Parathyroid adenoma (tissue), 2 donors: ENCODE measurements at regions not wholly inside any gene's neighbourhood (a gene's known extent, or its start where the extent isn't known, plus 50 kb on each side); places are given as distances from the start of the nearest gene placed in this dataset.

Experiments used
- H2AFZ ChIP-seq: fragments of 300-600 bp; sonication (generic); one replicate; pipeline ENCODE4 v1.7.0; 2017; ENCODE audit warnings: antibody characterized with exemption, mild to moderate bottlenecking
- H3K27ac ChIP-seq: fragments of 300-600 bp; sonication (generic); one replicate; pipeline ENCODE4 v1.7.0; 2017
- H3K27me3 ChIP-seq: fragments of 300-600 bp; sonication (generic); one replicate; pipeline ENCODE4 v1.7.0; 2017; ENCODE audit warnings: low read length; ENCODE audit not compliant: control insufficient read depth, insufficient read depth
- H3K36me3 ChIP-seq: fragments of 300-600 bp; sonication (generic); one replicate; pipeline ENCODE4 v1.7.0; 2017; ENCODE audit warnings: low read length; ENCODE audit not compliant: control insufficient read depth, insufficient read depth
- H3K4me1 ChIP-seq: fragments of 300-600 bp; sonication (generic); one replicate; pipeline ENCODE4 v1.7.0; 2017; ENCODE audit warnings: control low read depth
- H3K4me2 ChIP-seq: fragments of 300-600 bp; sonication (generic); one replicate; pipeline ENCODE4 v1.7.0; 2017; ENCODE audit warnings: low read length
- H3K4me3 ChIP-seq: fragments of 300-600 bp; sonication (generic); one replicate; pipeline ENCODE4 v1.7.0; 2017; ENCODE audit warnings: low read depth, low read length
- H3K79me2 ChIP-seq: fragments of 300-600 bp; sonication (generic); one replicate; pipeline ENCODE4 v1.7.0; 2017; ENCODE audit warnings: control low read depth
- H3K9ac ChIP-seq: fragments of 300-600 bp; sonication (generic); one replicate; pipeline ENCODE4 v1.7.0; 2017; ENCODE audit warnings: mild to moderate bottlenecking
- H3K9me3 ChIP-seq: fragments of 300-600 bp; sonication (generic); one replicate; pipeline ENCODE4 v1.7.0; 2017; ENCODE audit warnings: low read length; ENCODE audit not compliant: control insufficient read depth
- TF ChIP-seq, protein P1 (sequence below): fragments of 300-600 bp; sonication (generic); IDR thresholded peaks from one replicate; pipeline ENCODE4 v1.7.0; 2017; ENCODE audit warnings: antibody characterized with exemption, mild to moderate bottlenecking
- donor health status: primary hyperparathyroidism.

GRCh38 chr3:25120665-25121064, 307.4 kb upstream of the RARB start:
- H3K9me3 ChIP-seq, result no peaks in the 10 kb centered on the region
- no peak overlapping the region for H3K27ac ChIP-seq
- no peaks in the 10 kb centered on the region for H3K27me3 ChIP-seq
- no peak overlapping the region for H3K4me2 ChIP-seq
- H3K4me1 ChIP-seq, result no peaks in the 10 kb centered on the region
- no peak overlapping the region for H3K9ac ChIP-seq
- no peak overlapping the region for H3K4me3 ChIP-seq
- no peaks in the 10 kb centered on the region for H3K36me3 ChIP-seq
- no peak overlapping the region for H2AFZ ChIP-seq
- no peaks in the 10 kb centered on the region for H3K79me2 ChIP-seq
- TF ChIP-seq, protein P1, sequence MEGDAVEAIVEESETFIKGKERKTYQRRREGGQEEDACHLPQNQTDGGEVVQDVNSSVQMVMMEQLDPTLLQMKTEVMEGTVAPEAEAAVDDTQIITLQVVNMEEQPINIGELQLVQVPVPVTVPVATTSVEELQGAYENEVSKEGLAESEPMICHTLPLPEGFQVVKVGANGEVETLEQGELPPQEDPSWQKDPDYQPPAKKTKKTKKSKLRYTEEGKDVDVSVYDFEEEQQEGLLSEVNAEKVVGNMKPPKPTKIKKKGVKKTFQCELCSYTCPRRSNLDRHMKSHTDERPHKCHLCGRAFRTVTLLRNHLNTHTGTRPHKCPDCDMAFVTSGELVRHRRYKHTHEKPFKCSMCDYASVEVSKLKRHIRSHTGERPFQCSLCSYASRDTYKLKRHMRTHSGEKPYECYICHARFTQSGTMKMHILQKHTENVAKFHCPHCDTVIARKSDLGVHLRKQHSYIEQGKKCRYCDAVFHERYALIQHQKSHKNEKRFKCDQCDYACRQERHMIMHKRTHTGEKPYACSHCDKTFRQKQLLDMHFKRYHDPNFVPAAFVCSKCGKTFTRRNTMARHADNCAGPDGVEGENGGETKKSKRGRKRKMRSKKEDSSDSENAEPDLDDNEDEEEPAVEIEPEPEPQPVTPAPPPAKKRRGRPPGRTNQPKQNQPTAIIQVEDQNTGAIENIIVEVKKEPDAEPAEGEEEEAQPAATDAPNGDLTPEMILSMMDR, result no peak

- H3K4me3 ChIP-seq, result no peak overlapping the region
- no peaks in the 10 kb centered on the region for H3K79me2 ChIP-seq
- no peaks in the 10 kb centered on the region for H3K9me3 ChIP-seq
- H2AFZ ChIP-seq, result no peak overlapping the region
- H3K27me3 ChIP-seq, result no peaks in the 10 kb centered on the region
- no peaks in the 10 kb centered on the region for H3K4me1 ChIP-seq
- no peaks in the 10 kb centered on the region for H3K36me3 ChIP-seq
- H3K4me2 ChIP-seq, result no peak overlapping the region
- TF ChIP-seq, protein P1, result no peak
- H3K27ac ChIP-seq, result no peak overlapping the region
- no peak overlapping the region for H3K9ac ChIP-seq
Observed at GRCh38 chr3:25125201-25125600, 302.9 kb upstream of the RARB start.

GRCh38 chr3:25128735-25129134, 299.3 kb upstream of the RARB start:
- Histone ChIP-seq H3K9me3 (no peaks in the 10 kb centered on the region), H2AFZ (no peak overlapping the region), H3K36me3 (no peaks in the 10 kb centered on the region), H3K4me2 (no peak overlapping the region), H3K27ac (no peak overlapping the region), H3K4me3 (no peak overlapping the region), H3K4me1 (no peaks in the 10 kb centered on the region), H3K9ac (no peak overlapping the region), H3K79me2 (no peaks in the 10 kb centered on the region), H3K27me3 (no peaks in the 10 kb centered on the region)
- TF ChIP-seq, protein P1, result no peak

DNA sequence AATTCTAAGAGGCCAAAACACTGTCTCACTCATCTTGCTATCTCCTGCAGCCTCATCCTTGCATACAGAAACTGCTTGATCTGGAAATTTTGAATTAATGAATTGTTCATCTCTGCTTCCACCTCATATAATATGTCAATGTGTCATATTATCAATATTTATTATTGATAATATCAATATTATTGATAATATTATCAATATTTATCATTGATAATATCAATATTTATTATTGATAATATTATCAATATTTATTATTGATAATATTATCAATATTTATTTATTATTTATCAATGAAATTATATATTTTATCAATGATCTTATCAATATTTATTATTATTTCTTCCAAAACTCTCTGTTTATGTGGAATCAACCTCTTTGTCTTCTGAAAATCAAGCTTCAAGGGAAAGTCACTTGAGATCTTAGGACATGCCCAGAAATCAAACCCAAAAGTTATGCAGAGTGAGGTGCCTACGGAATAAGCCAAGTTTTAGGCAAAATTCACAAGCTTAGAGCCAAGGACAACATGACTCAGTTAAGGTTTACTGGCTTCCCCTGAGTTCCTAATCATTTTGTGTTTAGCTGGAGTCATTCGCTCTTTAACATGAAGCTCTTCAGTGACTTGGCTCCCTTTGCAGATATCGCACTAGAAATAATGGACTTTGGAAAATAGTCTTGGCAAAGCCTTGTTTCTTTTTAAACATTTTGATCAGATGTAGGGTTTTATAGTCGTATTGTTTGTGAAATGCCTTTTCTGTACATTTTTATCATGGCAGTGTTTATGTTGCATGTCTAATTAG, 297.1 kb upstream of the RARB start:
- TF ChIP-seq, protein P1, result no peak
- Histone ChIP-seq H3K27me3 (no peaks in the 10 kb centered on the region), H3K9me3 (no peaks in the 10 kb centered on the region), H3K9ac (no peak overlapping the region), H3K4me1 (no peaks in the 10 kb centered on the region), H3K4me3 (no peak overlapping the region), H2AFZ (no peak overlapping the region), H3K36me3 (no peaks in the 10 kb centered on the region), H3K79me2 (no peaks in the 10 kb centered on the region), H3K27ac (no peak overlapping the region), H3K4me2 (no peak overlapping the region)

- TF ChIP-seq, protein P1, result no peak
- no peaks in the 10 kb centered on the region for H3K27me3 ChIP-seq
- no peak overlapping the region for H3K27ac ChIP-seq
- no peak overlapping the region for H3K4me2 ChIP-seq
- no peak overlapping the region for H3K4me3 ChIP-seq
- no peaks in the 10 kb centered on the region for H3K36me3 ChIP-seq
- H3K9ac ChIP-seq, result no peak overlapping the region
- no peaks in the 10 kb centered on the region for H3K9me3 ChIP-seq
- no peak overlapping the region for H2AFZ ChIP-seq
- H3K79me2 ChIP-seq, result no peaks in the 10 kb centered on the region
- H3K4me1 ChIP-seq, result no peaks in the 10 kb centered on the region
Observed at GRCh38 chr3:25133588-25133987, 294.5 kb upstream of the RARB start.
